T-cell (primary cell): ENCODE measurements at regions not wholly inside any gene's neighbourhood (a gene's known extent, or its start where the extent isn't known, plus 50 kb on each side); places are given as distances from the start of the nearest gene placed in this dataset.
A peak's percentile ranks its signal among the peaks of the same experiment; 100 is the strongest.
"Not testable (repeated sequence)": the region's sequence is repeated elsewhere in the genome, so short reads cannot be mapped to it uniquely, and the experiment has no call there.

Source experiments
- ATAC-seq, 4 experiments: fragments of 200-7000 bp in 3 of 4; fragments of 150-1000 bp in 1 of 4; cut with Tn5 transposase; replicated peaks in 1 of 4; 1 replicate in 3 of 4; 2 replicates in 1 of 4; pipeline ENCODE4 v1.10.0; 2021; ENCODE audit warnings: moderate library complexity in 3 of 4, mild to moderate bottlenecking in 2 of 4, moderate number of reproducible peaks in 1 of 4
- CTCF ChIA-PET, 2 donors: fragments of 300-600 bp; sonication (Branson Sonifier 250); formaldehyde crosslinking; loops; one replicate each; lab custom pipeline; 2022; ENCODE audit warnings: antibody characterized with exemption in 2 of 2; lab: Charles Lee
- POLR2A ChIA-PET, 2 donors: fragments of 300-600 bp; sonication (Branson Sonifier 250); formaldehyde crosslinking; loops; one replicate each; lab custom pipeline; 2022; ENCODE audit warnings: antibody characterized with exemption in 2 of 2; lab: Charles Lee
- DNase-seq, 35 experiments: peaks; one replicate each; pipeline versions ENCODE4 v3.0.0 to v3.0.0-alpha.2; 2013 to 2023
- H3K27ac ChIP-seq: one replicate; pipeline ENCODE4 v1.5.1; 2013; ENCODE audit warnings: low read length
- H3K27me3 ChIP-seq, 2 experiments: replicated peaks in 1 of 2; 1 replicate in 1 of 2; 2 replicates in 1 of 2; pipeline versions ENCODE4 v1.6.1 to v1.7.0; 2013; ENCODE audit warnings: low read length in 1 of 2, mixed read lengths in 1 of 2; ENCODE audit not compliant: control insufficient read depth in 2 of 2, insufficient read depth in 2 of 2; ENCODE audit errors: extremely low read depth in 1 of 2
- H3K36me3 ChIP-seq, 2 donors: 1 replicate in 1 of 2; 2 replicates in 1 of 2; pipeline versions ENCODE4 v1.6.1 to v1.7.0; 2013; ENCODE audit warnings: low read length in 1 of 2; ENCODE audit not compliant: control insufficient read depth in 2 of 2, insufficient read depth in 1 of 2; ENCODE audit errors: extremely low read depth in 1 of 2
- H3K4me1 ChIP-seq, 2 experiments: 1 replicate in 1 of 2; 2 replicates in 1 of 2; pipeline versions ENCODE4 v1.6.1 to v1.7.0; 2013; ENCODE audit warnings: low read length in 2 of 2, mixed read lengths in 1 of 2; ENCODE audit not compliant: insufficient read depth in 2 of 2, control insufficient read depth in 1 of 2; ENCODE audit errors: extremely low read depth in 1 of 2
- H3K4me3 ChIP-seq, 2 donors: 1 replicate in 1 of 2; 2 replicates in 1 of 2; pipeline versions ENCODE4 v1.5.1 to v1.7.0; 2013; ENCODE audit warnings: mild to moderate bottlenecking in 2 of 2, low read length in 1 of 2, moderate library complexity in 1 of 2; ENCODE audit not compliant: control insufficient read depth in 1 of 2; ENCODE audit errors: extremely low read depth in 1 of 2
- H3K9me3 ChIP-seq: 2 replicates; pipeline ENCODE4 v1.7.0; 2013
- H3K27ac Mint-ChIP-seq, 2 donors: one replicate each; pipeline ENCODE4 v1.8.0; 2020 to 2021; ENCODE audit warnings: mild to moderate bottlenecking in 2 of 2, mixed read lengths in 2 of 2
- H3K27me3 Mint-ChIP-seq, 2 donors: one replicate each; pipeline ENCODE4 v1.8.0; 2021 to 2022; ENCODE audit warnings: mixed read lengths in 2 of 2
- H3K36me3 Mint-ChIP-seq: one replicate; pipeline ENCODE4 v1.8.0; 2021; ENCODE audit warnings: mixed read lengths
- H3K4me1 Mint-ChIP-seq, 3 donors: one replicate each; pipeline ENCODE4 v1.8.0; 2020 to 2022; ENCODE audit warnings: mixed read lengths in 3 of 3, mild to moderate bottlenecking in 1 of 3
- H3K4me3 Mint-ChIP-seq, 3 donors: one replicate each; pipeline ENCODE4 v1.8.0; 2020 to 2022; ENCODE audit warnings: mild to moderate bottlenecking in 3 of 3, mixed read lengths in 3 of 3, moderate library complexity in 3 of 3
- H3K9me3 Mint-ChIP-seq, 3 donors: one replicate each; pipeline ENCODE4 v1.8.0; 2020 to 2022; ENCODE audit warnings: mixed read lengths in 3 of 3
- WGBS: methylation state at CpG from one replicate; pipeline ENCODE4 v1.1.5; 2013; ENCODE audit warnings: missing lambda C conversion rate; ENCODE audit not compliant: insufficient coverage; 5-methylcytosine and 5-hydroxymethylcytosine counted together

- H3K27ac ChIP-seq, H3K36me3 Mint-ChIP-seq, H3K4me1 Mint-ChIP-seq, H3K27me3 Mint-ChIP-seq, H3K4me1 ChIP-seq, H3K9me3 ChIP-seq, H3K9me3 Mint-ChIP-seq, H3K4me3 ChIP-seq, POLR2A ChIA-PET, H3K27ac Mint-ChIP-seq, H3K36me3 ChIP-seq, CTCF ChIA-PET, H3K4me3 Mint-ChIP-seq, H3K27me3 ChIP-seq, DNase-seq, ATAC-seq: not testable (repeated sequence)
- 98% methylated on average over 56 of the region's 56 CpGs for WGBS
These were observed 947.2 kb downstream of the TUBA3C start for GRCh38 chr13:18234451-18234850.

GRCh38 chr13:18233783-18234299, 947.8 kb downstream of the TUBA3C start:
- 96% methylated on average over 69 of the region's 71 CpGs for WGBS
- H3K27me3 ChIP-seq, result no peaks in the 10 kb centered on the region
- no peak for DNase-seq
- Mint-ChIP-seq H3K4me3 (no peak overlapping the region), H3K27ac (no peak overlapping the region), H3K4me1 (no peaks in the 10 kb centered on the region), H3K9me3 (peaks cover 0 to 5% (median 2%) of the 10 kb centered on the region in 3 donors), H3K27me3 (no peaks in the 10 kb centered on the region), H3K36me3 (no peaks in the 10 kb centered on the region)
- H3K27ac ChIP-seq, result no peak overlapping the region
- H3K4me1 ChIP-seq, result no peaks in the 10 kb centered on the region
- POLR2A ChIA-PET, result no interaction called here
- H3K36me3 ChIP-seq, result no peaks in the 10 kb centered on the region
- H3K4me3 ChIP-seq, result no peak overlapping the region
- CTCF ChIA-PET, result no interaction called here
- ATAC-seq, result no peak
- no peaks in the 10 kb centered on the region for H3K9me3 ChIP-seq

GRCh38 chr13:18232994-18233782, 948.4 kb downstream of the TUBA3C start:
- no peak overlapping the region for H3K27ac Mint-ChIP-seq
- no peaks in the 10 kb centered on the region for H3K27me3 Mint-ChIP-seq
- H3K36me3 ChIP-seq, result no peaks in the 10 kb centered on the region
- WGBS, result 97% methylated on average over 94 of the region's 95 CpGs
- ChIA-PET CTCF (no interaction called here), POLR2A (no interaction called here)
- H3K27ac ChIP-seq, result no peak overlapping the region
- H3K4me3 ChIP-seq, result no peak overlapping the region
- no peaks in the 10 kb centered on the region for H3K9me3 ChIP-seq
- no peak for DNase-seq
- H3K4me1 ChIP-seq, result no peaks in the 10 kb centered on the region
- ATAC-seq, result no peak
- H3K4me3 Mint-ChIP-seq, result no peak overlapping the region
- no peaks in the 10 kb centered on the region for H3K4me1 Mint-ChIP-seq
- H3K9me3 Mint-ChIP-seq, result peaks cover 0 to 3% (median 0%) of the 10 kb centered on the region in 3 donors
- H3K36me3 Mint-ChIP-seq, result no peaks in the 10 kb centered on the region
- H3K27me3 ChIP-seq, result no peaks in the 10 kb centered on the region

- no peak for DNase-seq
- POLR2A ChIA-PET, result no interaction called here
- ATAC-seq, result no peak
- Mint-ChIP-seq H3K9me3 (peaks cover 0 to 2% (median 0%) of the 10 kb centered on the region in 3 donors), H3K27ac (no peak overlapping the region), H3K36me3 (no peaks in the 10 kb centered on the region), H3K4me1 (no peaks in the 10 kb centered on the region), H3K27me3 (no peaks in the 10 kb centered on the region), H3K4me3 (no peak overlapping the region)
- Histone ChIP-seq H3K9me3 (no peaks in the 10 kb centered on the region), H3K4me3 (no peak overlapping the region), H3K36me3 (no peaks in the 10 kb centered on the region), H3K4me1 (no peaks in the 10 kb centered on the region), H3K27me3 (no peaks in the 10 kb centered on the region), H3K27ac (no peak overlapping the region)
- CTCF ChIA-PET, result no interaction called here
- 97% methylated on average over 80 of the region's 80 CpGs for WGBS
These were observed 949.2 kb downstream of the TUBA3C start for GRCh38 chr13:18232298-18232993.

- ATAC-seq, H3K4me1 Mint-ChIP-seq, H3K4me1 ChIP-seq, H3K27me3 Mint-ChIP-seq, H3K9me3 ChIP-seq, POLR2A ChIA-PET, H3K36me3 ChIP-seq, H3K27me3 ChIP-seq, CTCF ChIA-PET, H3K36me3 Mint-ChIP-seq, H3K4me3 Mint-ChIP-seq, H3K4me3 ChIP-seq, H3K9me3 Mint-ChIP-seq, H3K27ac ChIP-seq, H3K27ac Mint-ChIP-seq: not testable (repeated sequence)
- WGBS, result 50% methylated on average over 2 of the region's 3 CpGs
- DNase-seq, result peak in 12 of 35 experiments; percentile 3 to 49 (median 8)
These were observed 957.2 kb downstream of the TUBA3C start for GRCh38 chr13:18224411-18224810.

- DNase-seq, ATAC-seq: not testable (repeated sequence)
- peaks cover 5 to 12% (median 12%) of the 10 kb centered on the region in 3 donors for H3K9me3 Mint-ChIP-seq
These were observed 966.9 kb downstream of the TUBA3C start for GRCh38 chr13:18214689-18215088.

More at GRCh38 chr13:18214689-18215088, 966.9 kb downstream of the TUBA3C start:
- H3K27me3 Mint-ChIP-seq, H3K4me3 ChIP-seq, H3K4me1 ChIP-seq, CTCF ChIA-PET, H3K36me3 Mint-ChIP-seq, H3K4me1 Mint-ChIP-seq, POLR2A ChIA-PET, H3K27ac Mint-ChIP-seq, H3K9me3 ChIP-seq, H3K27ac ChIP-seq, H3K27me3 ChIP-seq, H3K4me3 Mint-ChIP-seq, H3K36me3 ChIP-seq: not testable (repeated sequence)
